Skin of body (tissue), 1 donor: ENCODE measurements at regions not wholly inside any gene's neighbourhood (a gene's known extent, or its start where the extent isn't known, plus 50 kb on each side); places are given as distances from the start of the nearest gene placed in this dataset.

Experiments used
- DNase-seq: peaks from one replicate; lab custom pipeline; 2025; lab: John Stamatoyannopoulos, UW

DNA sequence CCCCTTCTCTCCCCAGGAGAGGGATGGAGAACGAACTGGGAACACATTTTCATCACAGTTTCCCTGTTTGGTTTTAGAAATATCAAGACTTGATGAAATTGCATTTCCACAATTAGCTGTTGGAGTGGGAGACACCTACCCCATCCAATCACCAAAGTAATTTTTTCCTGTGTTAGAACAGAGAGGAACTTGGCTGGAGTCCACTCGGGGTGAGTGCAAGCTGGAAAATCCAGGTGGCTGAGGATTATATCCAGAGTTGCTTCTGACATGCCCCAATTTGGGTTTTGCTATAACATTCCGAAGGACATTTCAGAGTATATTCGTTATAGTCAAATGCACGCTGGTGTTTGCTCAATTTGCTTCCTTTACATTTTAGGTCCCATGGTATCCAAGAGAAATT is 231.8 kb downstream of the C16orf95 start:
- no peak for DNase-seq

DNA sequence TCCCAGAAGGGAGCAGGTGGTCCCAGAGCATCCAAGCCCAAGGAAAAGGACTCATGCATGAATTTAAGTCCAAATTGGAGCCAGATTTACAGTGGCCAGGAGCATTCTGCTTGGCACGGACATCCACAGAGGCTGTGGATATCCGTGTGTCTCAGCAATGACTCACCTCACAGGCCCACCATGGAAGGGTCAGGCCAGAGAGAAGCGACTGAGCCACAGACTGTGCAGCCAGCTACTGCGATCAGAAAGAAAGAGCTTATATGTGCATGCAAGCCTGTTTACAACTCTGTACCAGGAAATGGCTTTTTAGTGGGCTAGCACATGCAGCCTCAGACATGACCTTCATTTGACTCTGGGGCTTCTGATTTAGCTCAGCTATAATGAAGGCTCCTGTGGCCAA is 231.0 kb downstream of the C16orf95 start:
- no peak for DNase-seq

DNA sequence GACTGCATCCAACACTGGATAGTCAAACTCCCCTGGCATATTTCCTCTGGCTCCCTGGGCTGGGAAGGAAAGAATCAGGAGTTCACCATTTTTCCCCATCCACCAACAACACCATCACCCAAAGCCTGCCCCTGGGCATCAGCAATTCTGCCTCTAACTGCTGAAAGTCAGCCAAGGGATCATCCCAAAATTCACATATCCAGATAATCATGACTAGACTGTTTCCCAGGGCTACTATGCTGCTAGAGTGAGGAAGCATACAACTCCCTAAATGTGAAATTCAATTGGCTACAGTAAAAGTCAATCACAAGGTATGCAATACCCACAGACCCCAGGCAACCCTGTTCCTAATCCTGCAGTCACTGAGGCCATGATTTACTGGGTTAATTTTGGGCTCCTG is 230.6 kb downstream of the C16orf95 start:
- no peak for DNase-seq

DNA sequence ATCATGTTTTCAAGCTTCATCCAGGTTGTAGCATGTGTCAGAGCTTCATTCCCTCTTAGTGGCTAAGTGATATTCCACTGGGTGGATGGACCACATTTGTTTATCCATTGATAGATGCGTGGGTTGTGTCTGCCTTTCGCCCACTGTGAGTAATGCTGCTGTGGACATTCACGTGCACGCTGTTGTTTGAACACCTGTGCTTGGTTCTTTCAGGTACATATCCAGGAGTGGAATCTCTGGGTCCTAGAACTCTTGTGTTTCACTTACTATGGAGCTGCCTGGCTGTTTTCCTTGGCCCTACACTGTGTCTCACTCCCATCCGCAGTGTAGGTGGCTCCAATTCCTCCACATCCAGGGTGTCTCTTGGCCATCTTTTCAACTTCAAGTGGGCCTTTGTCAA is 224.2 kb downstream of the C16orf95 start:
- no peak for DNase-seq

DNA sequence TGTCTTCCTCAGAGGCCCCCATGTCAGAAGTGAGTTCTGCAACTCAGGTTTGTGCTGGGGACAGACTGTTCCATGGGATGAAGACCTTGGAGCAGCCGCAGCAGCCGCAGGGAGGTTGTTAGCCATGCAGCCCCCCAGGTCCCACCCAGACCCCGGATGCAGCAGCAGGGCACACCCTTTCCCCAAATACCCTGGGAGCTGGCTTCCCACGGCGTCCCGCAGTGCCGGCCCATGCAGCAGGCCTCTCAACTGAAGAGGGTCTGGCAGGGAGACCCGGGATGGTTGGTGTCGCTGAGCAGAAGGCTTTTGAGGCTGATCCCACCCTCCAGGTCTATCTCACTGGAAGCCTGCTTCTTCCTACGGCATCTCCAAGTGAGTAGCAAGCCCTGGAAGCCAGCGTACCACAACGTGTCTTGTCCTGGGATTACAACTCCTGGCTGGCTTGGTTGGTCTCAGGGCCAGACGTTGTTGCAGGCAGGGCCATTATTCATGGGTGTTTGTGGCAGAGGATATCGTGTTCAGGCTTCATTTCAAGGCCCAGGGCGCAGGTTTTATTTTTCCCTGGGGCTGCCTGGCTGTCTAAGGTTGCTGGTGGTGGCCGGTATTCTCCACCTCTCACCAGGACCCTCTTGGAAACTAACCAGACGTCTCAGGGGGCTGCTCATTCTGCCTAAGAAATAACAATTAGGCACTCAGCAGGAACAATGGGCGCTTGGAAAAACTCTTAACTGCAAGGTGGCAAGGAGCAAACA is 223.2 kb downstream of the C16orf95 start:
- DNase-seq = no peak

DNA sequence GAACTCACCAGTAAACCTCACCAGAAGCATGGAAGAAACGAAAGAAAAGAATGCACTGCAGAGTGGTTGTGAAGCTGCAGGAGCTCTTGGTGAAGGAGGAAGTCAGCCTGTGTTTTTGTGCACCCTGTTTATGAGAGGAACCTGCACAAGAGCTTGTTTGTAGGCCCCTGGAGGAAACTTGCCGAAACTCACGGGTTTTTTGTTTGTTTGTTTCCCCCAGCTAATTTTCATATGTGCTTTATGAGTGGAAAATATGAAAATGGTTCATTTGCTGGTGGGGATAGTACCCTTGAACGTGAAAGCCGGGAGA is 222.7 kb downstream of the C16orf95 start:
- DNase-seq = no peak

DNA sequence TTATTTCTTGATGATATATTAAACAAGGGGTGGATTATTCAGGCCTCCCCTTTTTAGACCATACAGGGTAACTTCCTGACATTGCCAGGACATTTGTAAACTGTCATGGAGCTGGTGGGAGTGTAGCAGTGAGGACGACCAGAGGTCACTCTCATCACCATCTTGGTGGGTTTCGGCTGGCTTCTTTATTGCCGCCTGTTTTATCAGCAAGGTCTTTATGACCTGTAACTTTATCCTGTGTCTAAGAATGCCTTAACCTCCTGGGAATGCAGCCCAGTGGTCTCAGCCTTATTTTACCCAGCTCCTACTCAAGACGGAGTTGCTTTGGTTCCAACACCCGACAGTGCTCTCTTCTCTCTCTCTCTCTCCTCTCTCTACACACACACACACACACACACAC is 221.9 kb downstream of the C16orf95 start:
- no peak for DNase-seq

DNA sequence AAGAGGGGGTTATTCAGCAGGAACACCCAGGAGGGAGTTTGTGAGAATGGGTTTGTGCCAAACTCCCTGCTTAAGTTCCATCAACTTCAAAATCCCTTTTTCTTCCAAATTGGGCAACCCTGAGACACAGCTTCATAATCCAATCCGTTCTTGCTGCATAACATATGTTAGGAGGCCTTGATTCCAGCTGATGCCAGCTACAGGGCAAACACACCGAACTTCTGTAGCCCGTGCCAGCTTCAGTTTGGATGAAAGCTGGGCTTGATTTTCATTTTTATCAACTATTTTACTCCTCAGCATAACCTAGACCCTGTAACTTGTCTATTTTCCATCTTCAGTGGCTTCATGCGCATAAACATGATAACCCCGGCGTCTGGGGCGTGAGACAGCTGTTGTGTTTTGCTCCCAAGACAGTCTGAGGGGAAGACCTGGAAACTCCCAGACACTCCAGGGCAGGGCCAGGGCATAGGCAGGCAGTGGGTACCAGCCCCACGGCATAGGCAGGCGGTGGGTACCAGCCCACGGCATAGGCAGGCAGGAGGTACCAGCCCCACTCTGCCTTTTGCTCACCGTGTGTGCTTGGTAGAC is 220.4 kb downstream of the C16orf95 start:
- DNase-seq = no peak

DNA sequence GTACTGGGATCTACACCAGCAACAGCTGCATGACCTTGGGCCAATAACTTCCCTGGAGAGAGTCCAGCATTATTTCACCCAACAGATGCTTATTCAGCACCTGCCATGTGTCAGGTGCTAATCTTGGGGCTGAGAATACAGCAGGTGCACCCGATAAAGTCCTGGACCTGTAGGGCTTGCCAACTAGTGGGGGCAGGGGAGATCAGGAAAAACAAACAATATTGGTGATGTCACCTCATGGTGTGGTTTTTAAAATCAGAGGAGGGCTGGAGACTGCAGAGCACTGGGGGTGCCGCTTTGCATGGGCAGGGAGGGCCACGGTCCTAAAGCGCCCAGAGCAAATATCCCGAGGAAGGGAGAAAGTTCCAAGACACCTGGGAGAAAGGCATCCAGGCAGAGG is 218.8 kb downstream of the C16orf95 start:
- DNase-seq = no peak

DNA sequence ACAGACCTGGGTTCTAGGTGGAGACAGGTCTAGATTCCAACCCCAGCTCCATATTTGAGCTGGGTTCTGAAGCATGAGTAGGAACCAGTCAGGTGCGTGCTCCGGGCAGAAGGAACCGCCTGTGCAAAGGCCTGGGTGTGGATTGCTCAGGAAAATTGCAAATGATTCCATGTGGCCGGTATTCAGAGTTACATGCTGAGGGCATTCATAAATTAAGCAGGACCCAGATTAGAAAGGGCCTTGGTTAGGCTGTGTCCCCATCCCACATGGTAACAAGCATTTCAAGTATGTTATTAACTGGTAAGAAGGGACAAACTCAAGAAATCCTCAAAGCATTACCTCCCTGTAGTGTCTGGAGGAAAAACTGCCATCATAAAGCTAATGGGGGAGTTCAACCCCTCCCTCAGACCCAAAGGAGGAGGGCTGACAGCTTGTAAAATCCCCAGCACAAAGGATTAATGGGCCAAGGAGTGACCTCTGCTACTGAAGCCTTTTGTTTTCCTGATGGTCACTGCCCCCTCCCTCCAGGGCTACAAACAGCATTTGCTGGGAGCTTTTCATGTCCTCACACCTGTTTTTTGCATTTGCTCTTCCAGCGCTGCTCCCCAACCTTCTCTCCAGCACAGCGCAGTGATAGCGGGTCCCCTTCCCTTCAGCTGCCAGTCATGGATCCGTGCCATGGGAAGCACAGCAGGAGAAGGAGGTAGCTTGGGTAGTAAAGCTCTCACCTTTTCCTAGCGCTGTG is 218.0 kb downstream of the C16orf95 start:
- DNase-seq = no peak

DNA sequence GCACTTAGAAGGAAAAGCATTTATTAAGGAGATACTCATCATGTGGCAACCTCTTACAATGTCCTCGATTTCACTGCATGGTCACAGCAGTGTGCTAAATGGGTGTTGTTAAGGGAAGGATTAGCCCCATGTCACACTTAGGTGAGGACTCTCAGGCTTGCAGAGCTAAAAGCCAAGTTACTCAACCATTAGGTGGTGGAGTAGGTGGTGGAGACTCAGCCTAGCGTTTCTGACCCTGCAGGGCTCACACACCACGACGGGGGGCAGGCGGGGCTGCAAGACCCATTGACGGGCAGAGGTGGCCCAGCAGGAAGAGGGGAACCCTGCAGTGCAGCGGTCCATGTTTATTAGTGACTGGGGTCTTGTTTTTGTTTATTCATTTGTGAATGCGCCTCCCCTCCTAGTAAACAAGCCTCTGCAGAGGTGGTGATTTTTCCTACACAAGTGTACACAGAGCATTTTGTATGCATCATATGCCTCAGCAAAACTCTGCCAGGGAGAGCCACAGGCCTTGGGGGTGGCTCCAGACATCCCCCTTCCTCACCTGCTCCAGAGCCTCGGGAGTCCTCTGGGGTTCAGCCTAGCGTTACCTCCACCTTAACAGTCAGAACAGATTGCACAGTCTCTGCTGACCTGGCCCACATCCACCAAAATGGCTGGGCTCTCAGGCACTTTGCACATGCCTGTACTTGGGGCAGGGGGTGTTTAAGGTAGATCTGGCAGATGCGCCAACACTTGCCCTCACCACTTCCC is 216.7 kb downstream of the C16orf95 start:
- DNase-seq = no peak

DNA sequence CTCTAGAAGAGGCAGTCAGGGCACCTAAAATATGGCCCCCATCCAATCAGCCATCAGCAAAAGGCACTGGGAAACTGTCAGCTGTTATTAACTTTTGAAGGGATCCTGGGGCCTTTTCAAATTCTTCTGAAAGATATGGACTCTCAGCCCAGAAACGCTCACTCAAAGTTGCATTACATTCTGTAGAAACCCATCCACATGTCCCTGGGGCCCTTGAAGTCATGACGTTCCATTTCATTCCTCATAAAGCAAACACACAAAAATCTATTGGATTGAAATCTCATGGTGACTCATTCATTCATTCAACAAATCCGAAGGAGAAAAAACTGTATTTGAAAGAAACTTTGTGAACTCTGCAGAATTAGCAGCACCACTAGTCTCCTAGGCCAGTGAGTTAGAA is 215.3 kb downstream of the C16orf95 start:
- DNase-seq = no peak

DNA sequence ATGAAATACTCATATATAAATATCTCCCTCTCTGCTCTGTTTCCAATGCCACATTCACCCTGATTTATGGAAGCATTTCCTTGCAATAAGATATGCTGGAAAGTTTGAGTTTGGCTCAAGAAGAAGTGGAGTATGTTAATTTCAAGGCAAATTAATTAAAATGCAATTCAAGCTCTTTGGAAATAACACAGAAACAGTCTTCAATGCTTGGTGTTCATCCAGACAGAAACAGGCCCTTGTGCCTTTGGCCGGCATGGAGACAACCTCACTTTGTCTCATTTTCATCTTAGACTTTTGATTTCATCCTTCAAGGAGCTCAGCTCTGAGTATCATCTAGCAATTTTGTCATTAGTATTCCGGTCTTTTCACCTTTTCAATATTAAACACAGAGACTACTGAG is 210.0 kb downstream of the C16orf95 start:
- DNase-seq = no peak

DNA sequence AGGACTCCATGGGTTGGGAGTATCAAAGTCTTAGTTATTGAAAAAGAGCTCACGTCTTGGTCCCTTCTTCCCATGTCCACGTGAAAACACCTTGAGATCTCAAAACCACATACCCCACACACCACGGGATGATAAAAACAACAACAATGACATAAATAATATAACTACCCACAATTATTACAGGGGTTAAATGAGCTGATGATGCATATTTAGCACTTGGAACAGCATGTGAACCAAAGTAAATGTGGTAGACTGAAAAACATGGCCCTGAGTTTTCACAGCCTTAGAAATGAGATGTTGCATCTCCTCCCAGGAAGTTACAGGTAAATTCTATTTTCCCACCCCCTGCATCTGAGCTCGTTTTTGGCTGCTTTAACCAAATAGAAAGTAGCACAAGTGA is 208.9 kb downstream of the C16orf95 start:
- no peak for DNase-seq

DNA sequence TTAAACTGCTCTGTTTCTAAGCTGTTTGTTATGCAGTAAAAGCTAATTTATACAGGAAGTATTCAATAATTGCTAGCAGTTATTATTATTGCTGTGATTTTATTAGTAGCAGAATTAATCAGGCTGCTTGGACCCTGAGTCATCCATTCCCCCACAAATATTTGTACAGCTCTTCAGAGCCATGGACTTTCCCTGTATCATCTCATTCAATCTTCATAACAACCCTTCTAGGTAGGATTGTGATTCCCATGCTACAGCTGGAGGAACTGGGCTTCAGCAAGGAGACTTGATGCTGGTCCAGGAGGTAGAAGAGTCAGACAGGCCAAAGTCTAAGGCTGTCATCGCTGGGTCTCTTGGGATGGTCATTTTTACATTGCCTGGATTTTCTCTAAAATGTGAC is 208.3 kb downstream of the C16orf95 start:
- DNase-seq = no peak

DNA sequence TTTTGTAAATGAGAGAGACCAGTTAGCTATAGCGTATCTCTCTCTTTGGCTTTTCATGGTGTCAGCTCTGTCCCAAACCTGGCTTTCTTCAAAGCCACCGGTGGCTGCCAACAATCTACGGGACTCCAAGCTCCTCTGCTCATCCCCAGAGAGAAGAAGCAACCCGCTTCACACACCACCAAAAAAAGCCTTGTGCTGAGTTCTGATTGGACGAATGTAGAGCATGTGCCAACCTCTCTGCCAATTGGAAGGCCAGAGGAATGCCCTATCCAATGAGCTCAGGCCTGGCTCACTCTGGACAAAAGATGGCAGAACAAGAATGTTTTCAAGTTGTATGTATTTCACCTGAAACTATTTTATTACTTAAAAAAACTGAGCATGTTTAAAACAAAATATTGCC is 202.4 kb downstream of the C16orf95 start:
- no peak for DNase-seq

DNA sequence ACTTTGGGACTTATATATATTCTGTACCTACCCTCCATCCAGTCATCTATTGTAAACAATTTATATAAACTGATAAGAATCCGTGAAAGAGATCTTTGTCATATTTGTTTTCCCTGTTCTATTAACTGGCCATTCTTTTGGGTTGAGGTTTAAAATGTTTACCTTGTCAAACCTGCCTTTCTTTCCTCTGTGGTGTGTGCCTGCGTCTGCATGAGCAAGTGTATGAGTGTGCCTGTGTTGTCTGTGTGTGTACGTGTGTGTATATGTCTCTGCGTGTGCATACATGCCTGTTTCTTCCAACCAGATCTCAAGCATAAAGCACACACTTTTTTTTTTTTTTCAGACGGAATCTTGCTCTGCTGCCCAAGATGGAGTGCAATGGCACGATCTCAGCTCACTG is 201.5 kb downstream of the C16orf95 start:
- DNase-seq = no peak

DNA sequence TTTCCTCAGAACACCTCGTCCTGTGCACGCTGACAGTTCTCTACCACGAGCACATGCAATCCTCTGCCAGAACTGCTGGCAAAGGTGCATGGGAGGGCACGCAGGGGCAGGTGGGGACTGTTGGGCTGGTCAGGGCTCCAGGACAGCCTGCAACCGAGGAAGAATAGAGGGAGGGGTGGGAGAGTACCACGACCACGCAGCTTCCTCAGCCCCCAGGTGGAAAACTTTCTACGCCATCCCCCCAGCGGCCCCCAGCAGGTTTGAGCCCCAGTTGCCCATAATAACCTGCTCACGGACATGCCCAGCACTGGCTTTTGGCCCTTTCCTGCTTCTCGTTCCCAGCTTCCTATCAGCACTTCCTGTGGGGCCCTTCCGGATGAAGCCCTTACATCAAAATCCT is 199.3 kb downstream of the C16orf95 start:
- no peak for DNase-seq

DNA sequence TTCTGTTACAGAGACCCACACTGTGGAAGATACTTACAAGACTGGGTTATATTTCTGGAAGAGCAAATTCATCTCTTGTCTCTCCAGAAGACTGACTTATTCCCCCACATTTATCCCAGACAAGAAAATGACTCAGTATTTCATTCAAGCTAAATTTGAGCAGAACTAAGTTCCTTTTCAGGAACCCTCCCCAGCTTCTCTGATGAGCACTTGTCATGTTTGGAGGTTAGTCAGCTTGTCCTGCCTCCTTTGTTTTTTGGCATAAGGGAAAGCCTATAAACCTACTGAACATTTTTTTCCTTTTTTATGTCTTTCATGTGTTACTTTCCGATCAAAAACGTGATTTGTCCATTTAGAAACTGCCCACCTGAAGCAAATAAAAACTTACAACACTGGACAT is 198.0 kb downstream of the C16orf95 start:
- no peak for DNase-seq

DNA sequence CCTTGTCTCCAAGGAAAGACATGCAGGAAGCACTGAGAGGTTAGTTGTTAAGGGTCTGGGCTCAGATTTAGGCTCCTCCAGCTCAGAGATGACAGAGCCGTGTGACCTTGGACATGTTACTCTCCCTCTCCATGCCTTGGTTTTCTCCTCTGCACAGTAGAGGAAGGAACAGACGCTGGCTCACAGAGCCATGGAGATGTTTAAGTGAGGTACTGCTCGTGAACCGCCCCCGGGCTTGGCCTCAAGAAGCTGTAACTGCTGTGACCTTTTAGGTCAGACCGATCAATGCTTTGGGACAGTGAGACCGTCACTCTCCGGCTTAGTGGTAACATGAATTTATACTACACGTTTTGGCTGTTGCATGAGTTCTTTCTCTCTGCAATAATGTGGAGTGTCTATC is 197.4 kb downstream of the C16orf95 start:
- no peak for DNase-seq

DNA sequence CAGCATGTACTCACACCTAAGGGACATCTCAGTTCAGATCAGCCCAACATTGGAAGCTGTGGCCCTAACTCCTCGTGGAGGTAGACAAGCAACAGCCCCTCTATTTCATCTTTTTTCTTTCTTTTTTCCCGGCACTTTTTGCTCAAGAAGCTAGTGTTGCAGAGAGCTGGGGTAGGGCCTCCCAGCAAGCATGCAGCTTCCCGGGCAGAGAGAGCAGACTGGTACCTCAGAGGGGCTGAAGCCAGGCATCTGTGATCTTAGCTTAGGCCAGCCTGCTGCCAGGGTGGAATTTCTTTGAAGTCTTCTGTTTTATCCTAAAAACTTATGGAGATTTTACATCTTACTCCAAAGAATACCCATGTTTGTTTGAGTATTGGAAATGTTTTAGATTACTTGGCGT is 195.4 kb downstream of the C16orf95 start:
- DNase-seq = no peak

DNA sequence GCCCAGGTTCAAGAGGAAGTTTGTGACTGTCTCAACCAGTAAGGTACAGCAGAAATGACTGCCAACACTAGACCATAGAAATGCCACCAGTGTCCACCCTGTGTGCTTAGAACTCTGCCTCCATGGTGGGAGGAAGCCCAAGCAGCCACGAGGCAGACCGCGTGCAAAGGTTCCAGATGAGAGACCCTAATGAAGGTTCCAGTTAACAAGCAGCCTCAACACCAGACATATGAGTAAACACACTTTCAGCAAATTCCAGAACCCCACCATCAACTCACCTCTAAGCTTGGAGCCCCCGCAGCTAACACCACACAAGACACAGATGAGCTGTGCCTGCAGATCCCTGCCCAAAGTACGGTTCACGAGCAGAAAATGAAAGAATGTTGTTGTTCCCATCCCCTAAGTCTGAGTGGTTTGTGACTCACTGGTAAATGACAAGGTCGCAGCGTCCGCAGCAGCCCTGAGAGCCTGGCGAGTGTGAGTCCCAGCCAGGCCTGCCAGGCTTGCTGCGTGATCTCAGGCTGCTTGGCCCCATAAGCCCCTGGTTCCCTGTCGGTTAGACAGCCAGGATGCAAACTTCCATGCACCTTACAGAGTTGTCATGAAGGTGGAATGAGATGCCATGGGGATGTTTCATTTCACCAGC is 193.7 kb downstream of the C16orf95 start:
- DNase-seq = no peak
